Loucy (cell line): ENCODE measurements at regions not wholly inside any gene's neighbourhood (a gene's known extent, or its start where the extent isn't known, plus 50 kb on each side); places are given as distances from the start of the nearest gene placed in this dataset.

Experiments used
- CTCF ChIP-seq: fragments of 200-600 bp; sonication (generic); conservative IDR thresholded peaks from 2 replicates; pipeline ENCODE4 v1.5.1; 2014; ENCODE audit warnings: mild to moderate bottlenecking, antibody characterized with exemption, low read length
- EZH2phosphoT487 ChIP-seq: fragments of 200-600 bp; IDR thresholded peaks from 2 replicates; pipeline ENCODE4 v1.6.1; 2018; ENCODE audit warnings: antibody characterized with exemption, mild to moderate bottlenecking, moderate library complexity, borderline replicate concordance

DNA sequence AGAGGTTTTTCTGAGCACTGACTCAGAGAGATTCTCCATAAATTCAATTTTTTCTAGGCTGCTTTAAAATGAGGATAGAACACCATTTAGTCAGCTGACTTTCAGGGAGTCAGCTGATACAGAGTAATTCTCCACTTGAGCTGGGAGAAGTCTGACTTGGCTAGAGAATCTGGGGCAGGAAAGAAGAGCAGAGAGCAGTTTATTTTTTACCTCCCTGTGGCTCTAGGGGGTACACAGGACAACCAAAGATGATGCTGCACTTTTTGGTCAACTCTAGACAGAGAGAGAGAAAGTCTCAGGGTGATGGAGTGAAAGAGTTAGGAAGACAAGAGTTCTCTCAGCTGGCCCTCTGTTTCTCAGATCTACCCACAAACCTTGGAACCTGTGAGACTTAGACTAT is 67.3 kb upstream of the EED start:
- TF ChIP-seq CTCF (no peak), EZH2phosphoT487 (no peak)
